ENCODE measurements at regions not wholly inside any gene's neighbourhood (a gene's known extent, or its start where the extent isn't known, plus 50 kb on each side); places are given as distances from the start of the nearest gene placed in this dataset.

DNA sequence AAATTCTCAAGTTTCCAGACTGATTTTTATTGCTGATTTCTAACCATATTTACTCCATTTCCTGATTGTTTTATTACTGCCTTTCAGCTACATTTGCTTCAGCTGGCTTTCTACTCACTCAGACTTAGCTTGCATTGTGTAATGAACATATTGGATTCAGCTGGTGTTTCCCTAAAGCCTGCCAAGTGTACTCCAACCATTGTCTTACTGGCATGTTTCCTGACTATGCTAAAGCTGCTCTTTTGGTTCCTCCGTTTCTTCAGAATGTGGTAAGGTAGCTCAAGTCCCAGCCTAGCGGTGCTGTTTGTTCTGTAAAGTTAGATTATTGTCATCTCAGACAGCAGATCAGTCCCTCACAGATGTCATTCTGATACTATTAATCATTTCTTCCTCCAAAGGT, 53.1 kb upstream of the GLRA2 start:
- TF ChIP-seq FOXO4 (CRISPR knock-in tag; conservative IDR thresholded peaks at IDR 0.05) (no peak), ZFP36 (IDR thresholded peaks at IDR 0.05; ENCODE audit: borderline replicate concordance, low read depth, low read length, partially characterized antibody) (no peak), ZNF772 (CRISPR knock-in tag; IDR thresholded peaks at IDR 0.05) (no peak), DR1 (CRISPR knock-in tag; IDR thresholded peaks at IDR 0.05) (no peak), IRF2 (CRISPR knock-in tag; IDR thresholded peaks at IDR 0.05) (no peak), ZNF572 (CRISPR knock-in tag; IDR thresholded peaks at IDR 0.05) (no peak), SMAD9 (CRISPR knock-in tag; IDR thresholded peaks at IDR 0.05) (no peak), SCMH1 (CRISPR knock-in tag; IDR thresholded peaks at IDR 0.05; ENCODE audit: borderline replicate concordance) (no peak), HES4 (CRISPR knock-in tag; IDR thresholded peaks at IDR 0.05; ENCODE audit: borderline replicate concordance) (no peak), ZNF543 (CRISPR knock-in tag; IDR thresholded peaks at IDR 0.05) (no peak), ATF7-NPFF (CRISPR knock-in tag; IDR thresholded peaks at IDR 0.05; ENCODE audit: low read depth) (no peak), ZNF670 (CRISPR knock-in tag; IDR thresholded peaks at IDR 0.05; ENCODE audit: borderline replicate concordance) (no peak), ZNF460 (CRISPR knock-in tag; IDR thresholded peaks at IDR 0.05; ENCODE audit: borderline replicate concordance) (no peak)
- TF ChIP-seq, protein P1, sequence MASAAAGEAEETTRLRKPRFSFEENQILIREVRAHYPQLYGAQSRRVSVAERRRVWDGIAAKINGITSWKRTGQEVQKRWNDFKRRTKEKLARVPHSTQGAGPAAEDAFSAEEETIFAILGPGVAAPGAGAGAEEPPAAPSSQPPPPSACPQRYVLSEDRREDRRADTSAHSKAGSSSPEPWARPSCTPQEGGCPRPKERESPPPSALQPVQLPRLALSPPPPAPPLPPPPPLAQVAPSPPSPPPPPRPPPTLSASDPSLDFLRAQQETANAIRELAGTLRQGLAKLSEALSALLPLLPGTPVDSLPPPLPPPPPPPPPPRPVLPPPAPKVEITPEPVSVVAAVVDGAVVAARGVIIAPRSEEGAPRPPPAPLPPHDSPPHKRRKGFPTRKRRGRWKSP (CRISPR knock-in tag; IDR thresholded peaks at IDR 0.05), result no peak
- ChIA-PET POLR2A (no interaction called here), CTCF (ENCODE audit: low intra/inter-chr PET ratio, low total read pairs) (no interaction called here)
- Histone ChIP-seq H3K27me3 (ENCODE audit: control insufficient read depth in 1 of 2, insufficient read depth in 2 of 2, low read length in 2 of 2) (no peaks in the 10 kb centered on the region), H3K9ac (ENCODE audit: insufficient read depth, low read depth, low read length) (no peak overlapping the region), H3K36me3 (replicated peaks in 1 of 2; ENCODE audit: control insufficient read depth in 1 of 2, insufficient read depth in 2 of 2, low read length in 2 of 2) (no peaks in the 10 kb centered on the region), H3K4me3 (replicated peaks in 1 of 3; ENCODE audit: insufficient read depth in 1 of 3, low read depth in 2 of 3, low read length in 3 of 3) (no peak overlapping the region), H3K4me2 (ENCODE audit: low read depth, low read length) (no peak overlapping the region), H3K79me2 (ENCODE audit: insufficient read depth, low read length) (no peaks in the 10 kb centered on the region), H3K9me3 (ENCODE audit: low read length) (no peaks in the 10 kb centered on the region), H4K20me1 (ENCODE audit: insufficient read depth, low read length) (no peaks in the 10 kb centered on the region), H3K27ac (ENCODE audit: extremely low read length, insufficient read depth, low read length) (no peak overlapping the region), H3K4me1 (ENCODE audit: insufficient read depth, low read length) (no peaks in the 10 kb centered on the region), H2AFZ (ENCODE audit: low read length) (no peak overlapping the region)
- DNase-seq (ENCODE audit: low spot score), result no peak
- no peak for ATAC-seq
- no TSS peak for BruUV-seq (replicated peaks)
- 0% methylated on average over 2 of the region's 2 CpGs for WGBS (ENCODE audit: low lambda C conversion rate)
- in situ Hi-C loops (cut with HindIII; ENCODE audit: extremely low pct_ligation_motif_present, low pct_unique_long_range_greater_than_20kb) (no loop called here), intact Hi-C loops (cut with micrococcal nuclease; ENCODE audit: unreplicated experiment) (no loop called here)
- no peak for FAIRE-seq
